ENCODE measurements at regions not wholly inside any gene's neighbourhood (a gene's known extent, or its start where the extent isn't known, plus 50 kb on each side); places are given as distances from the start of the nearest gene placed in this dataset.
"Not testable (repeated sequence)": the region's sequence is repeated elsewhere in the genome, so short reads cannot be mapped to it uniquely, and the experiment has no call there.

DNA sequence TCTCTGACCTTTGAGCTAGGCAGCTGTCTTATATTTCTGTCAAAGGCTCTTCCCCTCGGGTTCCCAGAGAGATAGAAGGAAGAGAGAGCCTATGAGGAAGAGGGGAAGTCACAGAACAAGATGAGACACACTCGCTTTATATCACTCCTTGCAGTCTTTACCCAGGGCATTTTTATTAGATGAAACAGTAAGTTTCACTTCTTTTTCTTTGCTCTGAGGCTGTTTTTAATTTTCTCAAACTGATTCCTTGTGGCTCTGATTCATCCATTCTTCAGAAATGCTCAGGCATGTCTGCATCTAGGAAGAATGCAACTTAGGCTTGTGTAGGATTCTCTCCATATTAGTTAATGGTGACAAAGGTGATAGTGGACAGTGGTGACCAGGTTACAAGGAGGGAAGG, 132.9 kb upstream of the CHD1 start:
- FAIRE-seq, result no peak
- DNase-seq (ENCODE audit: insufficient read length, low spot score), result no peak
- TF ChIP-seq, protein P1, sequence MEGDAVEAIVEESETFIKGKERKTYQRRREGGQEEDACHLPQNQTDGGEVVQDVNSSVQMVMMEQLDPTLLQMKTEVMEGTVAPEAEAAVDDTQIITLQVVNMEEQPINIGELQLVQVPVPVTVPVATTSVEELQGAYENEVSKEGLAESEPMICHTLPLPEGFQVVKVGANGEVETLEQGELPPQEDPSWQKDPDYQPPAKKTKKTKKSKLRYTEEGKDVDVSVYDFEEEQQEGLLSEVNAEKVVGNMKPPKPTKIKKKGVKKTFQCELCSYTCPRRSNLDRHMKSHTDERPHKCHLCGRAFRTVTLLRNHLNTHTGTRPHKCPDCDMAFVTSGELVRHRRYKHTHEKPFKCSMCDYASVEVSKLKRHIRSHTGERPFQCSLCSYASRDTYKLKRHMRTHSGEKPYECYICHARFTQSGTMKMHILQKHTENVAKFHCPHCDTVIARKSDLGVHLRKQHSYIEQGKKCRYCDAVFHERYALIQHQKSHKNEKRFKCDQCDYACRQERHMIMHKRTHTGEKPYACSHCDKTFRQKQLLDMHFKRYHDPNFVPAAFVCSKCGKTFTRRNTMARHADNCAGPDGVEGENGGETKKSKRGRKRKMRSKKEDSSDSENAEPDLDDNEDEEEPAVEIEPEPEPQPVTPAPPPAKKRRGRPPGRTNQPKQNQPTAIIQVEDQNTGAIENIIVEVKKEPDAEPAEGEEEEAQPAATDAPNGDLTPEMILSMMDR (IDR thresholded peaks at IDR 0.05; ENCODE audit: insufficient read depth, missing control alignments), result no peak

DNA sequence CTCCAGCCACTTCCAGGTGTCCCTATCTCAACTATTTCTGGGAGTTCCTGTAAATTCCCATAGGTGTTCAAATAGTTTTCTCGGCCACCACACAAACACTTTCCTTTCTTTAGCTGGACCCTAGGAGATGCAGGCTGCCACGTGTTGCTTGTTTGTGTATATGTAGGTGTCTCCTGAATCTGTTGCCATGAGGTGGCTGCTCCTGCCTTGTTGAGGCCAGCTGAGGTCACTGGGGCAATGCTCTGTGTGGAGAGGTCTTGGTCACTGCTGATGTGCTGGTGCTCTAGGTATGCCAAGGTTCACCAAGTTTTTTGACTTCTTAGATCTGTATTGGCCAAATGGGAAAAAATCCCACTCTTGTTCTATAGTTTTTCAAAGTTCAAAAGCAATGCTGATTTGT, 132.5 kb upstream of the CHD1 start:
- FAIRE-seq, result no peak
- TF ChIP-seq, protein P1 (IDR thresholded peaks at IDR 0.05; ENCODE audit: insufficient read depth, missing control alignments), result no peak

DNA sequence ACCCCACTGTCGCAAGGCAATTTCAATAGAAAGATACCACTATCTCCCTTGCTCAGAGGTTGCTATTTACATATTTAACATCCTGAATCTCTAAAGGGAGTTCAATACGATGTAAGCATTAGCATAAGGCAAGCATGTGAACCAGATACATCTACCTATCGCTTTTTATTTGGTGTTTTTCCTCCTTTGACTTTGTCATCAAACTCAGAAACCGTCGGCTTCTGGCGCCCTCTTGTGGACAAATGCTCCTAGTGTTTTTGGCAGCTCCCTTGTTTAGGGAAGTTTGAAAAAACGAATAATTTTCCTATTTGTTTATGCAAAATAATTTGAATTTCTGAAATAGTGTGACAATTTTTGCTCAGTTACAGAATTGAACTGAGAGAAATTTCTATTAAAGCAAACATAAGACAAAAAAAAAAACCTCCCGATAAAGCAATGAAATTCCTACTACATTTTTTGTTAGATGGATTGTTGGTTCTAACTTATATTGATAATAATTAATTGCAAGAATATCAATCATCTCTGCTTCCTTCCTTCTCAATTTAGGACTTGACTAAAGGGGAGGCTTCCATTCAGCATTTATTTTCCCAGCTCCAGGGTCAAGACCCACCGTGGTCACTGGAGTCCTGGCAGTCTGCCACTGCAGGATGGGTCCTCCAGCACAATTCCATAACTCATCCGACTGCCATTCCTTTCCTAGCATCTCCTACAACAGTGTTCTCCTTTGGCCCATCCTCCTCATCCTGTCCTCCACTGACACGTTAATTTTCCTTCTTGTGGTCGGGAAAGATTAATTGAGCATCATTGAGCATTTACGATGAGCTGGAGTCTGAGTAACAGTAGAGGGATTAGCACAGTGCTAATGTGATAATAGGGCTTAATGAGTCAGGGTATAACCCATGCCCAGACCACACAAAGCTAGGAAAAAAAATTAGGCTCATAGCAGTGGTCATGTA, 131.8 kb upstream of the CHD1 start:
- TF ChIP-seq, protein P1 (IDR thresholded peaks at IDR 0.05; ENCODE audit: insufficient read depth, missing control alignments), result peak; percentile 86
- peak; percentile 28 for DNase-seq (ENCODE audit: insufficient read length, low spot score)
- peak; percentile 96 for FAIRE-seq

More for the DNA sequence above, 132.5 kb upstream of the CHD1 start:
- no peak for DNase-seq (ENCODE audit: insufficient read length, low spot score)

DNA sequence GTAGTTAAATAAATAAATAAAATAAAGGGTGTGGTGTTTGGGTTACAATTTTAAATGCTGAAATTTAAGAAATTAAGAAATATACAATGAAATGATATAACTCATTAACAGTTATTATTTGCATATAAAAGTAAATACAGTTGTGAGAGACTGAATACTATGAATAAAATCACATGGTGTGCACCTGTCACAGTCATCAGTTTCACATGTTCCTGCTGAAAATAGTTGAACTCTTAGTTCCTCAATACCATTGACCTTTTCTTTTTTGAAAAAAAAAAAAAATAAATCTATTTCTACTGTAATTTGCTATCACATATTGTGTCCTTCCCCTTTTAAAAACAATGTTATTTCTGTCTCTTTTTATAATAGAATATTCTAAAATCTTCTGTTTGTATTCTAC, 130.9 kb upstream of the CHD1 start:
- DNase-seq (ENCODE audit: insufficient read length, low spot score) (no peak), FAIRE-seq (no peak)
- TF ChIP-seq, protein P1 (IDR thresholded peaks at IDR 0.05; ENCODE audit: insufficient read depth, missing control alignments), result no peak

DNA sequence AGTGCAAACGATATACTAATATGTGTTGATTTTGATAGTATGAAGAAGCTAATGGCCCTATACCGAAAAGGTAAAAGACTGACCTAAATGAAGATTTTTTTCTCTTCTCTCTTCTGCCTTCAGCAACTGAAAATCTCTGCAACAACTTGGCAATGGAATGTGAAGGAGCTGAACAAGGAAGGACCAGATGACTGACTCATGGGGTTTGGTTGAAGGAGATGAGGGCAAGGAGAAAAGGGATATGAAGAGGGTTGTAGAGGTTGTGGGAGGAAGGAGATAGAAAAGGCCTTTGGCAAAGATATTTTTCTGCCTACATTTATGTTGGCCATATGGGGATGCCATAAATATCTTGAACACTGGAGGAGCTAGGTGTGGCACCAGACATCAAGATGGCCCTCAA, 129.7 kb upstream of the CHD1 start:
- FAIRE-seq (no peak), DNase-seq (ENCODE audit: insufficient read length, low spot score) (no peak)
- TF ChIP-seq, protein P1 (IDR thresholded peaks at IDR 0.05; ENCODE audit: insufficient read depth, missing control alignments), result no peak

DNA sequence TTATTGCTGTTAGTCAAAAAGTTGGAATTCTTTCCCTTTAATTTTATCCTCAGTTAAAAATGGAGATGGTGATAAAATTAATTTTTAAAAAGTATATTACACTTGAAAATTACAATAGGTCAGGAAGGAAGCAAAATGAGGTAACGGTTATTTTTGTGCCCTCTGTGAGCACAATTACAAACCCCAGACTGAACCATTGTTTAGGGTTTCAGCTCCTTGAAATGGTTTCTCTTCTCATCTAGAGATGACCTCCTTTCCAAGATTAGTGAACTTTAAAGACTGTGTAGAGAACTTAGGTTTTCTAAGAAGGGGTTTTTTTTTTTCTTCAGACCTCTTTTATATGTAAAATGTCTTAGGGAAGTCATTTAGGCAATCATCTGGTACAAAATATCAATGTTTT, 126.2 kb upstream of the CHD1 start:
- FAIRE-seq, result no peak
- no peak for DNase-seq (ENCODE audit: insufficient read length, low spot score)
- TF ChIP-seq, protein P1 (IDR thresholded peaks at IDR 0.05; ENCODE audit: insufficient read depth, missing control alignments), result no peak

DNA sequence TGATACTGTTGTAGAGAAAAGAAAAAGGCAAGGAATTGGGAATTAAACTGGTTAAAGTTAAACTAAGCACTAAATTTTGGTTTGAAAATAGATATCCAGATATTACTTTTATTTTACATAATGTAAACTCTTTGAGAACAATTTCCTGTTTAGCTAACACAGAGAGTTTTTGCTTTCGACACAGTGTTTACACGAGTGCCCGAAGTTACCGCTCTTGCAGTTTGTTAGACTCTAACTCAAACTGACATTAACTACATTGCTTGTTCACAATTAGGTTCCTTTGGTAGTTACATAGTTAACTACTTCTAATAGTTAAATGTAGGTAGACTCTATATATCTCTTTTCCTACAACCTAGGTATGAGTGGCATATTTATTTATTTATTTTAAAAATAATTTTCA, 117.1 kb upstream of the CHD1 start:
- FAIRE-seq (no peak), DNase-seq (ENCODE audit: insufficient read length, low spot score) (no peak)
- TF ChIP-seq, protein P1 (IDR thresholded peaks at IDR 0.05; ENCODE audit: insufficient read depth, missing control alignments), result no peak

DNA sequence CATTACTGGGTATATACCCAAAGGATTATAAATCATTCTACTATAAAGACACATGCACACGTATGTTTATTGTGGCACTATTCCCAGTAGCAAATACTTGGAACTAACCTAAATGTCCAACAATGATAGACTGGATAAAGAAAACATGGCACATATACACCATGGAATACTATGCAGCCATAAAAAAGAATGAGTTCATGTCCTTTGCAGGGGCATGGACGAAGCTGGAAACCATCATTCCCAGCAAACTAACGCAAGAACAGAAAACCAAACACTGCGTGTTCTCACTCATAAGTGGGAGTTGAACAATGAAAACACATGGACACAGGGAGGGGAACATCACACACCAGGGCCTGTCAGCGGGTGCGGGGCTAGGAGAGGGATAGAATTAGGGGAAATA, 114.5 kb upstream of the CHD1 start:
- DNase-seq (ENCODE audit: insufficient read length, low spot score); FAIRE-seq: not testable (repeated sequence)
